A549 (cell line): ENCODE measurements at regions not wholly inside any gene's neighbourhood (a gene's known extent, or its start where the extent isn't known, plus 50 kb on each side); places are given as distances from the start of the nearest gene placed in this dataset.

Experiments
- CTCF ChIP-seq: fragments of >200 bp; sonication (Bioruptor Twin); formaldehyde crosslinking; IDR thresholded peaks from 3 replicates; pipeline ENCODE4 v1.5.1; 2016
- MAX ChIP-seq: IDR thresholded peaks from 2 replicates; pipeline ENCODE4 v1.6.1; 2012
- NR3C1 ChIP-seq: fragments of >200 bp; sonication (Bioruptor Twin); formaldehyde crosslinking; IDR thresholded peaks from 3 replicates; pipeline ENCODE4 v1.6.1; 2017
- POLR2A ChIP-seq: IDR thresholded peaks from 2 replicates; pipeline ENCODE4 v1.6.1; 2012; ENCODE audit warnings: mild to moderate bottlenecking, low read length
- RAD21 ChIP-seq, 2 experiments: fragments of >200 bp in 1 of 2; sonication (Bioruptor Twin) in 1 of 2; formaldehyde crosslinking in 1 of 2; IDR thresholded peaks in 1 of 2; conservative IDR thresholded peaks in 1 of 2; 2 replicates in 1 of 2; 3 replicates in 1 of 2; pipeline ENCODE4 v1.6.1; 2012 to 2018; ENCODE audit warnings: inconsistent platforms in 1 of 2

GRCh38 chrX:39532761-39533160 lies 565.0 kb downstream of the BCOR start:
- TF ChIP-seq RAD21 (conservative IDR thresholded peaks at IDR 0.05 in 1 of 2, IDR thresholded peaks at IDR 0.05 in 1 of 2) (no peak), CTCF (no peak), POLR2A (no peak), NR3C1 (no peak), MAX (no peak)
